Endothelial cell of umbilical vein (primary cell): ENCODE measurements at regions not wholly inside any gene's neighbourhood (a gene's known extent, or its start where the extent isn't known, plus 50 kb on each side); places are given as distances from the start of the nearest gene placed in this dataset.

ENCODE experiments used
- BruUV-seq: library from RNA; stranded (reverse); fragments of 400-500 nt; replicated peaks from 2 replicates; lab custom pipeline; 2021; lab: Mats Ljungman, UMichigan
- CTCF ChIA-PET: fragments of 300-600, 350-600 bp; sonication (Branson Sonifier 250); formaldehyde crosslinking; loops from one replicate; lab custom pipeline; 2021; ENCODE audit warnings: antibody characterized with exemption, inconsistent platforms; lab: Charles Lee
- POLR2A ChIA-PET: fragments of 300-600, 350-600 bp; sonication (Branson Sonifier 250); formaldehyde crosslinking; loops from one replicate; lab custom pipeline; 2021; ENCODE audit warnings: antibody characterized with exemption, inconsistent platforms; lab: Charles Lee
- DNase-seq: peaks from one replicate; pipeline ENCODE4 v3.0.0-alpha.2; 2011; ENCODE audit warnings: low read depth, low spot score
- FAIRE-seq: peaks from 2 replicates; lab custom pipeline; 2011; peaks lifted over from hg19 to GRCh38; lab: Jason Lieb, UNC
- H2AFZ ChIP-seq: 2 replicates; pipeline ENCODE4 v1.6.0; 2012; ENCODE audit warnings: low read depth, low read length, control low read depth, inconsistent platforms
- H3K27ac ChIP-seq: 2 replicates; pipeline ENCODE4 v1.5.1; 2011; ENCODE audit warnings: low read depth, mild to moderate bottlenecking, control low read depth, low read length, moderate library complexity; ENCODE audit not compliant: insufficient read depth
- H3K27me3 ChIP-seq, 2 experiments: 2 replicates each; pipeline versions ENCODE4 v1.6.0 to v1.6.1; 2011; ENCODE audit warnings: low read length in 2 of 2, mixed read lengths in 1 of 2; ENCODE audit not compliant: control insufficient read depth in 2 of 2, insufficient read depth in 2 of 2
- H3K36me3 ChIP-seq, 2 experiments: 2 replicates in 1 of 2; 3 replicates in 1 of 2; pipeline ENCODE4 v1.5.1; 2011; ENCODE audit warnings: low read length in 2 of 2, mild to moderate bottlenecking in 1 of 2, moderate library complexity in 1 of 2; ENCODE audit not compliant: control insufficient read depth in 2 of 2, insufficient read depth in 2 of 2; ENCODE audit errors: extremely low read depth in 1 of 2
- H3K4me1 ChIP-seq: 3 replicates; pipeline ENCODE4 v1.5.1; 2011; ENCODE audit warnings: mild to moderate bottlenecking, low read length; ENCODE audit not compliant: control insufficient read depth, insufficient read depth; ENCODE audit errors: extremely low read depth
- H3K4me2 ChIP-seq: 2 replicates; pipeline ENCODE4 v1.6.1; 2011; ENCODE audit warnings: low read length, control low read depth, mixed read lengths; ENCODE audit not compliant: insufficient read depth
- H3K4me3 ChIP-seq, 3 experiments: fragments of 200-600 bp in 1 of 3; sonication (generic), shearing (Covaris generic) in 1 of 3; replicated peaks in 1 of 3; 2 replicates each; pipeline ENCODE4 v1.5.1; 2011 to 2016; ENCODE audit warnings: control low read depth in 3 of 3, low read length in 3 of 3, mild to moderate bottlenecking in 2 of 3, inconsistent platforms in 1 of 3, low read depth in 1 of 3, moderate library complexity in 1 of 3; ENCODE audit not compliant: insufficient read depth in 1 of 3
- H3K79me2 ChIP-seq: 2 replicates; pipeline ENCODE4 v1.6.0; 2012; ENCODE audit warnings: low read length, inconsistent platforms; ENCODE audit not compliant: control insufficient read depth, insufficient read depth
- H3K9ac ChIP-seq: replicated peaks from 2 replicates; pipeline ENCODE3; 2011; ENCODE audit warnings: low read length, control low read depth; ENCODE audit not compliant: insufficient read depth; ENCODE audit errors: extremely low read depth
- H3K9me1 ChIP-seq: replicated peaks from 3 replicates; pipeline ENCODE4 v1.6.0; 2011; ENCODE audit warnings: mild to moderate bottlenecking, low read length; ENCODE audit not compliant: control insufficient read depth, insufficient read depth; ENCODE audit errors: extremely low read depth
- H3K9me3 ChIP-seq: replicated peaks from 2 replicates; pipeline ENCODE4 v1.5.1; 2012; ENCODE audit warnings: low read length, inconsistent platforms; ENCODE audit not compliant: control insufficient read depth, insufficient read depth
- H4K20me1 ChIP-seq: replicated peaks from 2 replicates; pipeline ENCODE3; 2011; ENCODE audit warnings: mild to moderate bottlenecking, low read length; ENCODE audit not compliant: control insufficient read depth, insufficient read depth; ENCODE audit errors: extremely low read depth
- EZH2 ChIP-seq: IDR thresholded peaks from 2 replicates; pipeline ENCODE4 v1.6.1; 2012; ENCODE audit warnings: borderline replicate concordance, low read depth, mild to moderate bottlenecking, moderate library complexity, low read length, inconsistent platforms; ENCODE audit not compliant: severe bottlenecking
- FOS ChIP-seq: IDR thresholded peaks from 2 replicates; pipeline ENCODE4 v1.6.1; 2011; ENCODE audit warnings: mild to moderate bottlenecking, low read length, moderate library complexity, borderline replicate concordance; ENCODE audit not compliant: insufficient read depth
- GATA2 ChIP-seq: IDR thresholded peaks from 2 replicates; pipeline ENCODE4 v1.7.0; 2011; ENCODE audit warnings: low read depth, mild to moderate bottlenecking, moderate library complexity, mixed read lengths, low read length; ENCODE audit not compliant: insufficient read length, insufficient read depth
- JUN ChIP-seq: IDR thresholded peaks from 2 replicates; pipeline ENCODE4 v1.6.1; 2011; ENCODE audit warnings: borderline replicate concordance, low read depth; ENCODE audit not compliant: insufficient read length, insufficient read depth
- MYC ChIP-seq: IDR thresholded peaks from one replicate; pipeline ENCODE4 v1.6.1; 2011; ENCODE audit warnings: mild to moderate bottlenecking, low read depth, low read length
- POLR2A ChIP-seq: IDR thresholded peaks from 2 replicates; pipeline ENCODE4 v1.6.1; 2012; ENCODE audit warnings: low read depth, mild to moderate bottlenecking, control low read depth, low read length
- POLR2AphosphoS5 ChIP-seq: IDR thresholded peaks from 2 replicates; pipeline ENCODE4 v1.6.1; 2012; ENCODE audit warnings: low read depth, mild to moderate bottlenecking, control low read depth, low read length, moderate library complexity; ENCODE audit not compliant: insufficient read depth
- dilution Hi-C: fragments of 300-500 bp; cut with MboI; formaldehyde crosslinking; loops from one replicate; pipeline ENCODE4 v1.15.0; 2019; ENCODE audit warnings: low sequenced_read_pairs; ENCODE audit not compliant: extremely low pct_ligation_motif_present
- intact Hi-C: fragments of 100-400 bp; cut with micrococcal nuclease; formaldehyde crosslinking; loops from one replicate; pipeline ENCODE4 v1.10.0; 2022
- TF ChIP-seq, protein P1 (sequence below), 2 donors: IDR thresholded peaks; 1 replicate in 1 of 2; 2 replicates in 1 of 2; pipeline ENCODE4 v1.5.1; 2011; ENCODE audit warnings: low read length in 2 of 2, mild to moderate bottlenecking in 2 of 2, moderate library complexity in 2 of 2, control low read depth in 1 of 2, inconsistent platforms in 1 of 2, low read depth in 1 of 2; ENCODE audit not compliant: insufficient read depth in 1 of 2; ENCODE audit errors: extremely low read depth in 1 of 2
- TF ChIP-seq, protein P2 (sequence below): IDR thresholded peaks from 2 replicates; pipeline ENCODE4 v1.6.1; 2011; ENCODE audit not compliant: insufficient read depth, insufficient read length

DNA sequence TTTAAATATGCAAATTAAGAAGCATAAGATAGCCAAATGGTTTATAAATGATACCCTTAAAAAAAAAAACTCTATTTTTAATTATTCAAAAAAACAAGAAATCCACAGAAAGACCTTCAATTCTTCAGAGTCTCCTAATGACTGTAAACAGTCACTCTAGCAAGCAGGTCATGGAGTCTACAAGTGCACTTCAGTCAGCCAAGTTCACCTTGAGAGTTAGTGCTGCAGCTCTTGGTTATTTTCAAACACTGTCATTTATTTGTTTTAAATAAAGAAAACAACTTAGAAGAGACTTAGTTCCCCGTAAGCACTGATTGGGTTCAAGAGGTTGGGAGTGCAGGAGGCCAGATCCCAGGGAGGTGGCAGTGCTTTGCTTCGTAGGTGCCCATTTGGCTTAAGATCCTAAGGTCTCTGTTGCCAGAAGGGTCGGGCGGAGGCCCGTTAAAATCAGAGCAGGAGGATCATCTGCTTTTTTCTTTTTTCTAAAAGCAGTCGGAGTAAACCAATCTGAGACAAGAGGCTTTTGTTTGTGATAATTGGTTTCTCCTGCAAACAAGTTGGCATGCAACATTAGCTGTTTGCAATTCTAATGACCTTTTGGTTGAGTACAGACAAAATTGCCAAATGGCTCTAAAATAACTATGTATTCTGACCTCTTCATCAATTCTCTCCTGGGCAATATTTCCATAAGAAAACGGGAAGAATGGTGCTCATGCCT, 86.4 kb upstream of the ELMO1 start:
- H4K20me1 ChIP-seq, result no peaks in the 10 kb centered on the region
- no peak overlapping the region for H2AFZ ChIP-seq
- BruUV-seq, result no TSS peak
- no peaks in the 10 kb centered on the region for H3K4me1 ChIP-seq
- H3K4me3 ChIP-seq, result no peak overlapping the region
- FAIRE-seq (no peak), DNase-seq (no peak)
- dilution Hi-C loops, result no loop called here
- CTCF ChIA-PET, result interaction anchor here (1.2 kb wide), 1 partner anchor 14 kb away, joined by 3 read pairs; no protein-coding TSS in a partner anchor
- H3K27ac ChIP-seq, result no peak overlapping the region
- POLR2A ChIA-PET, result no interaction called here
- intact Hi-C loops, result no loop called here
- no peaks in the 10 kb centered on the region for H3K79me2 ChIP-seq
- H3K4me2 ChIP-seq, result no peak overlapping the region
- H3K27me3 ChIP-seq, result peaks cover 0 to 1% of the 10 kb centered on the region in 2 experiments
- H3K9me1 ChIP-seq, result no peaks in the 10 kb centered on the region
- no peak overlapping the region for H3K9ac ChIP-seq
- H3K9me3 ChIP-seq, result no peaks in the 10 kb centered on the region
- no peaks in the 10 kb centered on the region for H3K36me3 ChIP-seq
- TF ChIP-seq JUN, result no peak
- no peak for TF ChIP-seq POLR2A
- TF ChIP-seq, protein P1, sequence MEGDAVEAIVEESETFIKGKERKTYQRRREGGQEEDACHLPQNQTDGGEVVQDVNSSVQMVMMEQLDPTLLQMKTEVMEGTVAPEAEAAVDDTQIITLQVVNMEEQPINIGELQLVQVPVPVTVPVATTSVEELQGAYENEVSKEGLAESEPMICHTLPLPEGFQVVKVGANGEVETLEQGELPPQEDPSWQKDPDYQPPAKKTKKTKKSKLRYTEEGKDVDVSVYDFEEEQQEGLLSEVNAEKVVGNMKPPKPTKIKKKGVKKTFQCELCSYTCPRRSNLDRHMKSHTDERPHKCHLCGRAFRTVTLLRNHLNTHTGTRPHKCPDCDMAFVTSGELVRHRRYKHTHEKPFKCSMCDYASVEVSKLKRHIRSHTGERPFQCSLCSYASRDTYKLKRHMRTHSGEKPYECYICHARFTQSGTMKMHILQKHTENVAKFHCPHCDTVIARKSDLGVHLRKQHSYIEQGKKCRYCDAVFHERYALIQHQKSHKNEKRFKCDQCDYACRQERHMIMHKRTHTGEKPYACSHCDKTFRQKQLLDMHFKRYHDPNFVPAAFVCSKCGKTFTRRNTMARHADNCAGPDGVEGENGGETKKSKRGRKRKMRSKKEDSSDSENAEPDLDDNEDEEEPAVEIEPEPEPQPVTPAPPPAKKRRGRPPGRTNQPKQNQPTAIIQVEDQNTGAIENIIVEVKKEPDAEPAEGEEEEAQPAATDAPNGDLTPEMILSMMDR (IDR thresholded peaks at IDR 0.05; ENCODE audit: extremely low read depth in 1 of 2, insufficient read depth in 1 of 2, low read depth in 1 of 2, low read length in 2 of 2), result no peak
- no peak for TF ChIP-seq EZH2
- TF ChIP-seq FOS, result no peak
- TF ChIP-seq, protein P2, sequence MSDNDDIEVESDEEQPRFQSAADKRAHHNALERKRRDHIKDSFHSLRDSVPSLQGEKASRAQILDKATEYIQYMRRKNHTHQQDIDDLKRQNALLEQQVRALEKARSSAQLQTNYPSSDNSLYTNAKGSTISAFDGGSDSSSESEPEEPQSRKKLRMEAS, result no peak
- TF ChIP-seq POLR2AphosphoS5, result no peak
- no peak for TF ChIP-seq GATA2
- no peak for TF ChIP-seq MYC
